Loucy (cell line): ENCODE measurements at regions not wholly inside any gene's neighbourhood (a gene's known extent, or its start where the extent isn't known, plus 50 kb on each side); places are given as distances from the start of the nearest gene placed in this dataset.

ENCODE experiments used
- H2AFZ ChIP-seq: fragments of 200-600 bp; sonication (generic); 2 replicates; pipeline ENCODE4 v1.6.0; 2016; ENCODE audit warnings: antibody characterized with exemption, mild to moderate bottlenecking, low read length, moderate library complexity
- H3F3A ChIP-seq: fragments of 200-600 bp; 2 replicates; pipeline ENCODE4 v1.6.0; 2016; ENCODE audit warnings: antibody characterized with exemption, low read depth, mild to moderate bottlenecking
- H3K27me3 ChIP-seq: fragments of 200-600 bp; sonication (generic); 2 replicates; pipeline ENCODE4 v1.6.1; 2014; ENCODE audit warnings: low read length, mild to moderate bottlenecking; ENCODE audit not compliant: insufficient read depth, poor library complexity, severe bottlenecking
- H3K36me3 ChIP-seq: fragments of 200-600 bp; sonication (generic); 2 replicates; pipeline ENCODE4 v1.6.1; 2016; ENCODE audit warnings: low read length; ENCODE audit not compliant: insufficient read depth
- H3K4me1 ChIP-seq: fragments of 200-600 bp; sonication (generic); 2 replicates; pipeline ENCODE4 v1.5.1; 2014; ENCODE audit warnings: low read length, mild to moderate bottlenecking; ENCODE audit not compliant: insufficient read depth, poor library complexity, severe bottlenecking
- H3K4me2 ChIP-seq: fragments of 200-600 bp; sonication (generic); 2 replicates; pipeline ENCODE4 v1.6.0; 2014; ENCODE audit warnings: antibody characterized with exemption, low read length, low read depth, mild to moderate bottlenecking; ENCODE audit not compliant: poor library complexity, severe bottlenecking
- H3K4me3 ChIP-seq: fragments of 200-600 bp; sonication (generic); 2 replicates; pipeline ENCODE4 v1.5.1; 2014; ENCODE audit warnings: low read length, mild to moderate bottlenecking, mixed read lengths; ENCODE audit not compliant: poor library complexity, severe bottlenecking
- H3K79me2 ChIP-seq: fragments of 200-600 bp; sonication (generic); 2 replicates; pipeline ENCODE4 v1.6.1; 2014; ENCODE audit warnings: low read length; ENCODE audit not compliant: insufficient read depth
- H3K9ac ChIP-seq: fragments of 200-600 bp; sonication (generic); 2 replicates; pipeline ENCODE4 v1.6.0; 2014; ENCODE audit warnings: mild to moderate bottlenecking, low read depth, low read length, moderate library complexity; ENCODE audit not compliant: poor library complexity, severe bottlenecking
- H3K9me2 ChIP-seq: fragments of 200-600 bp; sonication (generic); replicated peaks from 2 replicates; pipeline ENCODE4 v1.6.1; 2016; ENCODE audit warnings: low read depth, low read length, mixed read lengths
- H3K9me3 ChIP-seq: fragments of 200-600 bp; sonication (generic); 2 replicates; pipeline ENCODE4 v1.6.1; 2014; ENCODE audit warnings: mild to moderate bottlenecking, antibody characterized with exemption, low read length, low read depth; ENCODE audit not compliant: insufficient read depth
- H4K20me1 ChIP-seq: fragments of 200-600 bp; sonication (generic); 2 replicates; pipeline ENCODE4 v1.6.0; 2014; ENCODE audit warnings: antibody characterized with exemption, low read length, mild to moderate bottlenecking; ENCODE audit not compliant: insufficient read depth, poor library complexity, severe bottlenecking
- CTCF ChIP-seq: fragments of 200-600 bp; sonication (generic); conservative IDR thresholded peaks from 2 replicates; pipeline ENCODE4 v1.5.1; 2014; ENCODE audit warnings: mild to moderate bottlenecking, antibody characterized with exemption, low read length
- EZH2phosphoT487 ChIP-seq: fragments of 200-600 bp; IDR thresholded peaks from 2 replicates; pipeline ENCODE4 v1.6.1; 2018; ENCODE audit warnings: antibody characterized with exemption, mild to moderate bottlenecking, moderate library complexity, borderline replicate concordance

DNA sequence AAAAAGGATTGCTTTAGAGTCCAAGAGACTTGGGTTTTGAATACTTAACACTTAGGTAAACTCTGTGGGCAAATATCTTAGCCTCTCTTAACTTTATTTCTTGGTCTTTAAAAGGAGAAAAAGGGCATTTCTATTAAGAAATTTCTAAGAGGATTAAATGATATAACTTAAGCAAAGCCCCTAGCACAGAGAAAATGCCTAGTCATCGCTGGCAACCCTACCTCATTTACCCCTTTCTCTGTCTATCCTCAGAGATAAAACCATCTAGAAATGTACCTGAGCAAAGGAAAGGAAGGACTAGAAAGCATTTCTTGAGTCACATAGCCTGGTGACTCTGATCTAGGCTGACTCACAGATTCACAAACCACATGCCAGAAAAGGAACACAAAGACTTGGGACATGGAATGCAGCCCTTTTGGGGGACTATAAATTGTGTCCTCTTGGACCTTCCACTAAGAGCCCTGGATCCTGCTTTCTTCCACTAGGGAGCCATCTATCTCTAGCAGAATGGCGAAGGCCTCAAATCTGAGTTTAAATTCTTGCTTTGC, 120.6 kb downstream of the FOXD1 start:
- no peaks in the 10 kb centered on the region for H3K9me2 ChIP-seq
- H4K20me1 ChIP-seq = no peaks in the 10 kb centered on the region
- peaks cover 5% of the 10 kb centered on the region; the same call in 1 of the 2 replicates for H3K9me3 ChIP-seq
- H3K4me3 ChIP-seq = no peak overlapping the region
- no peaks in the 10 kb centered on the region for H3K36me3 ChIP-seq
- H3F3A ChIP-seq = no peaks in the 10 kb centered on the region
- no peak overlapping the region for H2AFZ ChIP-seq
- H3K9ac ChIP-seq = no peak overlapping the region
- TF ChIP-seq EZH2phosphoT487 (no peak), CTCF (no peak)
- H3K27me3 ChIP-seq = no peaks in the 10 kb centered on the region
- H3K4me1 ChIP-seq = no peaks in the 10 kb centered on the region
- H3K4me2 ChIP-seq = no peak overlapping the region
- H3K79me2 ChIP-seq = no peaks in the 10 kb centered on the region

GRCh38 chr5:73325546-73325945, 123.0 kb downstream of the FOXD1 start:
- H3F3A ChIP-seq = no peaks in the 10 kb centered on the region
- H3K9me3 ChIP-seq = peaks cover 2% of the 10 kb centered on the region; the same call in 1 of the 2 replicates
- H2AFZ ChIP-seq = no peak overlapping the region
- H3K9me2 ChIP-seq = no peaks in the 10 kb centered on the region
- H3K4me1 ChIP-seq = no peaks in the 10 kb centered on the region
- H4K20me1 ChIP-seq = no peaks in the 10 kb centered on the region
- no peaks in the 10 kb centered on the region for H3K27me3 ChIP-seq
- no peak overlapping the region for H3K9ac ChIP-seq
- TF ChIP-seq CTCF = no peak
- TF ChIP-seq EZH2phosphoT487 = no peak
- H3K36me3 ChIP-seq = no peaks in the 10 kb centered on the region
- H3K4me2 ChIP-seq = no peak overlapping the region
- no peak overlapping the region for H3K4me3 ChIP-seq
- no peaks in the 10 kb centered on the region for H3K79me2 ChIP-seq

DNA sequence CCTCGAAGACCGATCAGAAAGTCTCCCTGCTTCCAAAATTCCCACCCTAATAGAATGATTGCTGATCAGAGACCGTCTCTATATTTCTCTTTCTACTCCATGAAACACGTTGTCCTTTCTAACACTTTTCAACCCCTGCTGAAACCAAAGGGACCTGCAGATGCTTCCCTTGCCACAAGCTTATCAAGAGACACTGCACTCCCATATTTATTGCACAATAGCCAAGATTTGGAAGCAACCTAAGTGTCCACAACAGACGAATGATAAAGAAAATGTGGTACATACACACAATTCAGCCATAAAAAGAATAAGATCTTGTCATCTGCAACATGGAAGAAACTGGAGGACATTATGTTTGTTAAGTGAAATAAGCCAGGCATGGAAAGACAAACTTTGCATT, 125.1 kb downstream of the FOXD1 start:
- Histone ChIP-seq H3K4me3 (no peak overlapping the region), H3K36me3 (no peaks in the 10 kb centered on the region), H4K20me1 (no peaks in the 10 kb centered on the region), H3K9me2 (no peaks in the 10 kb centered on the region), H3K4me2 (no peak overlapping the region), H3K4me1 (no peaks in the 10 kb centered on the region), H3K27me3 (no peaks in the 10 kb centered on the region), H2AFZ (no peak overlapping the region), H3K9ac (no peak overlapping the region), H3K79me2 (no peaks in the 10 kb centered on the region), H3K9me3 (no peaks in the 10 kb centered on the region), H3F3A (no peaks in the 10 kb centered on the region)
- TF ChIP-seq EZH2phosphoT487 (no peak), CTCF (no peak)
